K562 (cell line): ENCODE measurements at regions not wholly inside any gene's neighbourhood (a gene's known extent, or its start where the extent isn't known, plus 50 kb on each side); places are given as distances from the start of the nearest gene placed in this dataset.

Experiments
- ADNP ChIP-seq: fragments of 200-800 bp; sonication (Bioruptor generic); IDR thresholded peaks from 2 replicates; pipeline ENCODE4 v1.6.1; 2016; ENCODE audit warnings: missing genetic modification characterization, missing compliant biosample characterization
- KAT2B ChIP-seq: IDR thresholded peaks from one replicate; pipeline ENCODE4 v1.6.1; 2012; ENCODE audit warnings: low read depth, mild to moderate bottlenecking, control low read depth, inconsistent platforms, low read length, moderate library complexity
- U2AF1 ChIP-seq: fragments of 200-400 bp; formaldehyde crosslinking; optimal IDR thresholded peaks from 2 replicates; pipeline ENCODE3; 2017; ENCODE audit warnings: mild to moderate bottlenecking, low read depth, low read length, moderate library complexity
- ZFP30 ChIP-seq: fragments of 250-450 bp; sonication (Bioruptor Pico); IDR thresholded peaks from 2 replicates; pipeline ENCODE4 v1.8.0; 2022; ENCODE audit warnings: moderate library complexity, mild to moderate bottlenecking, inconsistent platforms, borderline replicate concordance
- ZKSCAN8 ChIP-seq: fragments of 200-800 bp; sonication (Bioruptor generic); IDR thresholded peaks from 2 replicates; pipeline ENCODE4 v1.6.1; 2016; ENCODE audit warnings: missing genetic modification characterization, missing compliant biosample characterization
- TF ChIP-seq, protein P1 (sequence below): fragments of 250-450 bp; sonication (Bioruptor Pico); IDR thresholded peaks from 2 replicates; pipeline ENCODE4 v1.4.0; 2020; ENCODE audit warnings: mild to moderate bottlenecking, moderate library complexity
- TF ChIP-seq, protein P2 (sequence below): fragments of 450-650 bp; IDR thresholded peaks from 2 replicates; pipeline ENCODE4 v1.7.0; 2016; ENCODE audit warnings: borderline replicate concordance
- TF ChIP-seq, protein P3 (sequence below): IDR thresholded peaks from 3 replicates; pipeline ENCODE4 v1.6.1; 2011; ENCODE audit warnings: borderline replicate concordance, mild to moderate bottlenecking; ENCODE audit not compliant: insufficient read length, insufficient read depth
- TF ChIP-seq, protein P4 (sequence below): fragments of 450-650 bp; formaldehyde crosslinking; IDR thresholded peaks from 2 replicates; pipeline ENCODE4 v1.4.0; 2020; ENCODE audit warnings: mild to moderate bottlenecking

DNA sequence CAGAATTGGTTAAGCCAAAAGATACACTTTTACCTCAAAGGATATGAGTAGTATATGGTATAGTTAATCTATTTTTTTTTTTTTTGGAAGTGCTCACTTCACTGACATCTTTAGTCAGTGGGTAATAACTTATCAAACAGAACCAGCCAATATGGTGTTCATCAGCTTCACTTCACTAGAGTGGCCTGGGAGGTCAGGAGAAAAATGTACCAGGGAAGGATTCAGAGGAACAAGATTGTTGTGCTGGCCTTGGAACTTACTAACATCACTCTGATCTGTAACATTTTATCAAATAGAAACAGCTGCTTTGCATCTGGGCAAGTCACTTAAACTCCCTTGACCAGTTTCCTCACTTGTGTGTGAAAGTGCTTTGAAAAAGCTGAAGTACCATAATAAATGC is 962.7 kb downstream of the BCL11A start (continued):
- TF ChIP-seq, protein P1, sequence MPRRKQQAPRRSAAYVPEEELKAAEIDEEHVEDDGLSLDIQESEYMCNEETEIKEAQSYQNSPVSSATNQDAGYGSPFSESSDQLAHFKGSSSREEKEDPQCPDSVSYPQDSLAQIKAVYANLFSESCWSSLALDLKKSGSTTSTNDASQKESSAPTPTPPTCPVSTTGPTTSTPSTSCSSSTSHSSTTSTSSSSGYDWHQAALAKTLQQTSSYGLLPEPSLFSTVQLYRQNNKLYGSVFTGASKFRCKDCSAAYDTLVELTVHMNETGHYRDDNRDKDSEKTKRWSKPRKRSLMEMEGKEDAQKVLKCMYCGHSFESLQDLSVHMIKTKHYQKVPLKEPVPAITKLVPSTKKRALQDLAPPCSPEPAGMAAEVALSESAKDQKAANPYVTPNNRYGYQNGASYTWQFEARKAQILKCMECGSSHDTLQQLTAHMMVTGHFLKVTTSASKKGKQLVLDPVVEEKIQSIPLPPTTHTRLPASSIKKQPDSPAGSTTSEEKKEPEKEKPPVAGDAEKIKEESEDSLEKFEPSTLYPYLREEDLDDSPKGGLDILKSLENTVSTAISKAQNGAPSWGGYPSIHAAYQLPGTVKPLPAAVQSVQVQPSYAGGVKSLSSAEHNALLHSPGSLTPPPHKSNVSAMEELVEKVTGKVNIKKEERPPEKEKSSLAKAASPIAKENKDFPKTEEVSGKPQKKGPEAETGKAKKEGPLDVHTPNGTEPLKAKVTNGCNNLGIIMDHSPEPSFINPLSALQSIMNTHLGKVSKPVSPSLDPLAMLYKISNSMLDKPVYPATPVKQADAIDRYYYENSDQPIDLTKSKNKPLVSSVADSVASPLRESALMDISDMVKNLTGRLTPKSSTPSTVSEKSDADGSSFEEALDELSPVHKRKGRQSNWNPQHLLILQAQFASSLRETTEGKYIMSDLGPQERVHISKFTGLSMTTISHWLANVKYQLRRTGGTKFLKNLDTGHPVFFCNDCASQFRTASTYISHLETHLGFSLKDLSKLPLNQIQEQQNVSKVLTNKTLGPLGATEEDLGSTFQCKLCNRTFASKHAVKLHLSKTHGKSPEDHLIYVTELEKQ (CRISPR knock-in tag), result no peak
- TF ChIP-seq ADNP (tag) (no peak), ZKSCAN8 (CRISPR knock-in tag) (no peak), U2AF1 (no peak), KAT2B (no peak), ZFP30 (CRISPR knock-in tag) (no peak)
- TF ChIP-seq, protein P2, sequence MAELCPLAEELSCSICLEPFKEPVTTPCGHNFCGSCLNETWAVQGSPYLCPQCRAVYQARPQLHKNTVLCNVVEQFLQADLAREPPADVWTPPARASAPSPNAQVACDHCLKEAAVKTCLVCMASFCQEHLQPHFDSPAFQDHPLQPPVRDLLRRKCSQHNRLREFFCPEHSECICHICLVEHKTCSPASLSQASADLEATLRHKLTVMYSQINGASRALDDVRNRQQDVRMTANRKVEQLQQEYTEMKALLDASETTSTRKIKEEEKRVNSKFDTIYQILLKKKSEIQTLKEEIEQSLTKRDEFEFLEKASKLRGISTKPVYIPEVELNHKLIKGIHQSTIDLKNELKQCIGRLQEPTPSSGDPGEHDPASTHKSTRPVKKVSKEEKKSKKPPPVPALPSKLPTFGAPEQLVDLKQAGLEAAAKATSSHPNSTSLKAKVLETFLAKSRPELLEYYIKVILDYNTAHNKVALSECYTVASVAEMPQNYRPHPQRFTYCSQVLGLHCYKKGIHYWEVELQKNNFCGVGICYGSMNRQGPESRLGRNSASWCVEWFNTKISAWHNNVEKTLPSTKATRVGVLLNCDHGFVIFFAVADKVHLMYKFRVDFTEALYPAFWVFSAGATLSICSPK, result no peak
- TF ChIP-seq, protein P3, sequence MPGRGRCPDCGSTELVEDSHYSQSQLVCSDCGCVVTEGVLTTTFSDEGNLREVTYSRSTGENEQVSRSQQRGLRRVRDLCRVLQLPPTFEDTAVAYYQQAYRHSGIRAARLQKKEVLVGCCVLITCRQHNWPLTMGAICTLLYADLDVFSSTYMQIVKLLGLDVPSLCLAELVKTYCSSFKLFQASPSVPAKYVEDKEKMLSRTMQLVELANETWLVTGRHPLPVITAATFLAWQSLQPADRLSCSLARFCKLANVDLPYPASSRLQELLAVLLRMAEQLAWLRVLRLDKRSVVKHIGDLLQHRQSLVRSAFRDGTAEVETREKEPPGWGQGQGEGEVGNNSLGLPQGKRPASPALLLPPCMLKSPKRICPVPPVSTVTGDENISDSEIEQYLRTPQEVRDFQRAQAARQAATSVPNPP, result no peak
- TF ChIP-seq, protein P4, sequence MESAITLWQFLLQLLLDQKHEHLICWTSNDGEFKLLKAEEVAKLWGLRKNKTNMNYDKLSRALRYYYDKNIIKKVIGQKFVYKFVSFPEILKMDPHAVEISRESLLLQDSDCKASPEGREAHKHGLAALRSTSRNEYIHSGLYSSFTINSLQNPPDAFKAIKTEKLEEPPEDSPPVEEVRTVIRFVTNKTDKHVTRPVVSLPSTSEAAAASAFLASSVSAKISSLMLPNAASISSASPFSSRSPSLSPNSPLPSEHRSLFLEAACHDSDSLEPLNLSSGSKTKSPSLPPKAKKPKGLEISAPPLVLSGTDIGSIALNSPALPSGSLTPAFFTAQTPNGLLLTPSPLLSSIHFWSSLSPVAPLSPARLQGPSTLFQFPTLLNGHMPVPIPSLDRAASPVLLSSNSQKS (CRISPR knock-in tag), result no peak
